Activated naive CD4-positive, alpha-beta T cell treated with anti-CD3 and anti-CD28 coated beads, Interleukin-2, amount 10 ng/mL, durations not matched to agents 7 days and 5 days (primary cell): ENCODE measurements at regions not wholly inside any gene's neighbourhood (a gene's known extent, or its start where the extent isn't known, plus 50 kb on each side); places are given as distances from the start of the nearest gene placed in this dataset.
"Not testable (repeated sequence)": the region's sequence is repeated elsewhere in the genome, so short reads cannot be mapped to it uniquely, and the experiment has no call there.

Experiments
- CTCF ChIA-PET: fragments of 350-600 bp; sonication (Branson Sonifier 250); formaldehyde crosslinking; loops from one replicate; lab custom pipeline; 2021; ENCODE audit warnings: antibody characterized with exemption; lab: Charles Lee
- DNase-seq: peaks from one replicate; pipeline ENCODE4 v3.0.0-alpha.2; 2020
- H3K27ac Mint-ChIP-seq: one replicate; pipeline ENCODE4 v1.8.0; 2021; ENCODE audit warnings: mild to moderate bottlenecking, moderate library complexity, mixed read lengths
- H3K27me3 Mint-ChIP-seq: one replicate; pipeline ENCODE4 v1.8.0; 2021; ENCODE audit warnings: mild to moderate bottlenecking, mixed read lengths
- H3K36me3 Mint-ChIP-seq: one replicate; pipeline ENCODE4 v1.8.0; 2021; ENCODE audit warnings: mixed read lengths
- H3K4me1 Mint-ChIP-seq: one replicate; pipeline ENCODE4 v1.8.0; 2021; ENCODE audit warnings: mixed read lengths
- H3K4me3 Mint-ChIP-seq: one replicate; pipeline ENCODE4 v1.8.0; 2021; ENCODE audit warnings: mild to moderate bottlenecking, moderate library complexity, mixed read lengths
- H3K9me3 Mint-ChIP-seq: one replicate; pipeline ENCODE4 v1.8.0; 2021; ENCODE audit warnings: mixed read lengths

DNA sequence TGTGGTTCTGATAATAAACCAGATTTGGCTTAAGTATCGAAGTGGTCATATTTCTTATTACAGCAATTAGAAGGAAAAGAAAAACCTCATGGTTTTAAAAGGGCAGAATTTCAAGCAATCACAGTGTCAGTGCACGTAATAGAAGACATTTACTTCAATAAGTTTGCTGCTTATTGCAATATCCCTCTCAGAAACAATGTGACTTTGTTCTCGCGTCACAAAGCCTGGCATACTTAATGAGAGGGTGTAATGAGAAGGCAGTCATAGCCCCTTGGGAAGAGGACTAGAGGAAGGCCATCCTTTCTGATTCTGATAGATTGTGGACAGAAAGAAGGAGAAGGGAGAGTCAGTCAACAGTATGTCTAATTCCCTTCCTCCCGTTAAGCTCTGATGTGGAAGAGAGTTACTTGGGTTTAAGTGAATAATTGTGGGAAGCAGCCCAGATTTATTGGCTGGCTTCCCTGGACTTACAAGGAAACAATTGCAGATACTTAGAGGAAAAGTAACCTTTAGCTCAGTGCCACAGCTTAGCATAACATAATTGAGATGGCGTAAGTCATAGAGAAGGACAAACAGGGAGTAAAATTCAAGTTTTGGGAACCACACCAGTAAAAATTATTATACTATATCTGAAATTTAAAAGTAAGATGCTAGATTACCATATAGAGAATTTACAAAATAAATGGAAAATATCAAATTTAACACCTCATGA, 738.2 kb downstream of the PRIM2 start:
- H3K4me1 Mint-ChIP-seq, H3K27ac Mint-ChIP-seq, CTCF ChIA-PET: not testable (repeated sequence)

GRCh38 chr6:58059701-58060100, 742.3 kb downstream of the PRIM2 start:
- DNase-seq, result not testable (repeated sequence)

More for the DNA sequence above, 738.2 kb downstream of the PRIM2 start:
- not testable (repeated sequence) for H3K9me3 Mint-ChIP-seq, H3K36me3 Mint-ChIP-seq, DNase-seq, H3K27me3 Mint-ChIP-seq, H3K4me3 Mint-ChIP-seq

DNA sequence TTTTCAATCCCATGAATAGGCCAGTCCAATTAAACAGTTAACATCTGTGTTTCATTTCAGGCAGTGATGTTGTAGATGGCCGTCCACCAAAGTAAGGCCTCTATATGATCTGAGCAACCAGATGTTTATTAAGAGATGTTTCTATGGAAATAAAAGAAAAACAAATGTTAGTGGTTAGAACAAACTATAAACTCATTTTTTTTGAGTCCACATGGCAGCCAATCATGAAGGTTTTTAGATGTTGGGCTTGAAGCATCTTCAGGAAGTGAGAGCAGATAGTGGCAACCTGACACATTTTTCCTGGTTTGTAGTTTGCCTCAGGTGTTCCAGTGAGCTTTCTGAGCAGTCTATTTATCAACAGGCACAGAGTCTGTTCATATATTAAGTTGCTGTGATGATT, 746.1 kb downstream of the PRIM2 start:
- CTCF ChIA-PET, H3K36me3 Mint-ChIP-seq, DNase-seq, H3K9me3 Mint-ChIP-seq, H3K27ac Mint-ChIP-seq, H3K4me3 Mint-ChIP-seq, H3K4me1 Mint-ChIP-seq, H3K27me3 Mint-ChIP-seq: not testable (repeated sequence)

More at GRCh38 chr6:58059701-58060100, 742.3 kb downstream of the PRIM2 start:
- CTCF ChIA-PET, H3K4me1 Mint-ChIP-seq, H3K4me3 Mint-ChIP-seq, H3K9me3 Mint-ChIP-seq, H3K27ac Mint-ChIP-seq, H3K27me3 Mint-ChIP-seq, H3K36me3 Mint-ChIP-seq: not testable (repeated sequence)

DNA sequence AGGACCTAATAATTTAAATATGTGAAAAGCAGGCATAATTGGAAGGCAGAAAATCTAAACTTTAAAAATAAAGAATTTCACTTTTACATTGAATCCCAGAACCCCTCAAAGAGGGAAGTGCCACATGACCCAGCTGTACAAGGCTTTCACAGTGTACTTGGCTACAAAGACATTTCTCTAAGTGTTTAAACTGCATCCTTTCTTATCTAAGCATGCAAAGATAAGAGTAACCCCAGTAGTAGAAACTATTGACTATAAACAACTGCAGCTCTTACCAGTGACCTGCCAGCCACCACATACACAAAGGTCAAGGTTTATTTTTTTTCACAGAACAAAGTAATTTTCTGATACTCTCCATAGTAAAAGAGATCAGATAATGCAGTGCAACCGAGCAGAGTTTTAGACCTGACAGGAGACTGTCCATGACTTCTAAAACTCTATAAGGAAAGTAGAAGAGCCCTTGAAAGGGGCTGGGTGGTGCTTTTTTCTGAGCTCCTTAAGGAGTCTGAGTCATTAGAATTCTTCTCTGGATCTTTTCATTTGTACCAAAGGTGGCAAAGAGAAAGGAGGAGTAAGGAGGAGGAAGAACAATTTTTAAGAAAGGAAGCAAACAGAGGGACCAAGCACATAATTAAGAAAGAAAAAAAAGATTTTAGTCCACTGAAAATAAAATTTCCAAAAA, 750.6 kb downstream of the PRIM2 start:
- H3K9me3 Mint-ChIP-seq, CTCF ChIA-PET, H3K27me3 Mint-ChIP-seq, H3K27ac Mint-ChIP-seq, DNase-seq, H3K4me3 Mint-ChIP-seq, H3K4me1 Mint-ChIP-seq, H3K36me3 Mint-ChIP-seq: not testable (repeated sequence)

- H3K36me3 Mint-ChIP-seq, result no peaks in the 10 kb centered on the region
- no peak overlapping the region for H3K4me3 Mint-ChIP-seq
- no peaks in the 10 kb centered on the region for H3K27me3 Mint-ChIP-seq
- H3K9me3 Mint-ChIP-seq, result no peaks in the 10 kb centered on the region
- CTCF ChIA-PET, result no interaction called here
- no peak for DNase-seq
- no peak overlapping the region for H3K27ac Mint-ChIP-seq
- no peaks in the 10 kb centered on the region for H3K4me1 Mint-ChIP-seq
These were observed 755.8 kb downstream of the PRIM2 start for GRCh38 chr6:58073263-58073662.

DNA sequence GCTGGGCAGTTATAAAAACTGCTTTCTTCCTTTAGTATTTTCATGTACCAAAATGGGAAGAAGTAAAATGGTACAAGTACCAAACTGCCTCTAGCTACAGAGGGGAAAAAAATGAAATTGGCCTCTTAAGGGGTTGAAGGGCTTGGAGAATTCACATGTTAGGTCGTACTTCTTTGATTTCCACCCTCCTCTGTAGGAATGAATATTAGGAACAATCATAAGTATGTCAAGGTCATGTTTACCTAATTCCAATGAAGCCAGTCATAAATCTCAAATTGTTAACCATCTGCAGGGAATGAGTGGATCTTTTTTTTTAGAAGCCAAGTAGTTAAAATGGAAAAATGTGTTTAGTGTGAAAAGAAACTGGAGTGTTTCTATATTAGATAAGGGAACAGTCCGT, 772.6 kb downstream of the PRIM2 start:
- H3K9me3 Mint-ChIP-seq, H3K36me3 Mint-ChIP-seq, H3K27ac Mint-ChIP-seq, DNase-seq, H3K27me3 Mint-ChIP-seq, CTCF ChIA-PET, H3K4me1 Mint-ChIP-seq, H3K4me3 Mint-ChIP-seq: not testable (repeated sequence)

GRCh38 chr6:58097251-58097650, 779.8 kb downstream of the PRIM2 start:
- CTCF ChIA-PET, H3K4me1 Mint-ChIP-seq, H3K36me3 Mint-ChIP-seq, H3K27me3 Mint-ChIP-seq, DNase-seq, H3K4me3 Mint-ChIP-seq, H3K9me3 Mint-ChIP-seq, H3K27ac Mint-ChIP-seq: not testable (repeated sequence)

DNA sequence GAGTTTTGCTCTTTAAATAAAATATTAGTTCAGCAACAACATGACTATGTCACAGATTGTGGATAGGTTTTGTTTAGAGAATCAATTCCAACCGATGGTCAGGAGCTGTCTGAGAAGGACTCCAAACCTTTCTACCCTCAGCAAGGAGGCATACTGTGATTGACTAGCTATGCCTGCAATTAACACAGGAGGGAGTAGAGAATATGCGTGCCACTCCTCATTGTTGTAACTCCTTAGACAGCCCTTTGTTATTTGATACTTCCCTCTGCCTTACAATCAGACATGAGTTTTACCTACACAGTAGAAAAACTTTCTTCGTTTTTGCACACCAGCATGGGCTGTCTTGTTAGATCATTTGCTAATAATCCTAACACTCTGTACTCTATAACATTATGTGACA, 796.5 kb downstream of the PRIM2 start:
- Mint-ChIP-seq H3K36me3 (no peaks in the 10 kb centered on the region), H3K4me1 (no peaks in the 10 kb centered on the region), H3K4me3 (no peak overlapping the region), H3K27me3 (no peaks in the 10 kb centered on the region), H3K27ac (no peak overlapping the region), H3K9me3 (no peaks in the 10 kb centered on the region)
- no peak for DNase-seq
- CTCF ChIA-PET, result no interaction called here

GRCh38 chr6:58117162-58117561, 799.7 kb downstream of the PRIM2 start:
- H3K4me3 Mint-ChIP-seq, H3K27me3 Mint-ChIP-seq, H3K27ac Mint-ChIP-seq, CTCF ChIA-PET, H3K9me3 Mint-ChIP-seq, H3K4me1 Mint-ChIP-seq, DNase-seq, H3K36me3 Mint-ChIP-seq: not testable (repeated sequence)

- not testable (repeated sequence) for H3K4me3 Mint-ChIP-seq
- CTCF ChIA-PET, result interaction anchor here (0.6 kb wide), 1 partner anchor 84 kb away, joined by 3 read pairs; no protein-coding TSS in a partner anchor
These were observed 804.2 kb downstream of the PRIM2 start for GRCh38 chr6:58121616-58122015.

GRCh38 chr6:58123770-58124169, 806.3 kb downstream of the PRIM2 start:
- H3K27ac Mint-ChIP-seq, H3K4me3 Mint-ChIP-seq, H3K36me3 Mint-ChIP-seq, CTCF ChIA-PET, H3K4me1 Mint-ChIP-seq, H3K27me3 Mint-ChIP-seq, DNase-seq, H3K9me3 Mint-ChIP-seq: not testable (repeated sequence)

More at GRCh38 chr6:58121616-58122015, 804.2 kb downstream of the PRIM2 start:
- H3K9me3 Mint-ChIP-seq, H3K27ac Mint-ChIP-seq, H3K27me3 Mint-ChIP-seq, DNase-seq, H3K4me1 Mint-ChIP-seq, H3K36me3 Mint-ChIP-seq: not testable (repeated sequence)

DNA sequence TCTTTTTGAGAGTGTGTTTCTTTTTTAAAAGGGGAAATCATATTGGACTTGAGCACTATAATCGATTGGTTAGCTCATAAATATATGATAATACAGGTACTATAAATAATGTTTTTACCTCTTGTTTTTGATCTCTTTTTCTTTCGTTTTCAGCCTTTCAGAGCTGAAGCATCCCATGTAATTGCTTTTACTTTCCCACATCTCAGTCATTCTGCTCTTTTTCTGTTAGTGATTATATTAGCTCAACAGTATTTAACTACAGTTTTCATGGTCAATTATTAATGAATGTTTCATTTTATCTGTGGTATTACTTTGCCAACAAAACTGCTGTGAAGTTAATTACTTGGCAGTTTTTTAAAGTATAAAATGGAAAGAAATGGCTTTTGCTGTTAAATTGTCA, 811.1 kb downstream of the PRIM2 start:
- CTCF ChIA-PET, H3K9me3 Mint-ChIP-seq, H3K27ac Mint-ChIP-seq, H3K4me3 Mint-ChIP-seq, H3K4me1 Mint-ChIP-seq, DNase-seq, H3K36me3 Mint-ChIP-seq, H3K27me3 Mint-ChIP-seq: not testable (repeated sequence)

DNA sequence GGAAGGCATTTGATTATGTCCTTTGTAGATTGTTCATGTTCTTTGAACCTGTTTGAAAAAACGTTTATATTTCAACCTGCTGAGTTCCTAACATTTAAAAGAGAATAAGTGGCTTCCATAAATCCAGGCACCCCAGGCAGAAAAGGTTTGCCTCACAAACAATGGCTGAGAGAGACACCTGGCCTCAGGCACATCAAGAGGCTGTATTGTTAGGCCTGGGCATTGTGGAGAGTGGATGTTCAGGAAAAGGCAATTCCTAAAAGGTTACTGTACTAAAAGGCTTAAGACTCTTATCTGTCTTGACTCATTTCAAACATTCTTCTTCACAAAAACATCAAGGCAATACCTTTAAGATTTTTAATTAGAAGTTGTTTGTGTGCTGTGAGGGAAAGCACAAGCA, 811.7 kb downstream of the PRIM2 start:
- H3K9me3 Mint-ChIP-seq, H3K4me3 Mint-ChIP-seq, H3K27ac Mint-ChIP-seq, H3K4me1 Mint-ChIP-seq, H3K27me3 Mint-ChIP-seq, H3K36me3 Mint-ChIP-seq, CTCF ChIA-PET, DNase-seq: not testable (repeated sequence)

- DNase-seq, H3K4me1 Mint-ChIP-seq: not testable (repeated sequence)
These were observed 822.3 kb downstream of the PRIM2 start for GRCh38 chr6:58139746-58140145.

GRCh38 chr6:58171025-58171424, 853.6 kb downstream of the PRIM2 start:
- CTCF ChIA-PET, H3K27ac Mint-ChIP-seq, H3K4me3 Mint-ChIP-seq, H3K36me3 Mint-ChIP-seq, H3K27me3 Mint-ChIP-seq, DNase-seq, H3K9me3 Mint-ChIP-seq, H3K4me1 Mint-ChIP-seq: not testable (repeated sequence)

More at GRCh38 chr6:58139746-58140145, 822.3 kb downstream of the PRIM2 start:
- H3K4me3 Mint-ChIP-seq, H3K36me3 Mint-ChIP-seq, H3K9me3 Mint-ChIP-seq, CTCF ChIA-PET, H3K27me3 Mint-ChIP-seq, H3K27ac Mint-ChIP-seq: not testable (repeated sequence)
